HFFc6 (cell line): ENCODE measurements at regions not wholly inside any gene's neighbourhood (a gene's known extent, or its start where the extent isn't known, plus 50 kb on each side); places are given as distances from the start of the nearest gene placed in this dataset.

Experiments used
- DNase-seq: peaks from one replicate; pipeline ENCODE4 v3.0.0-alpha.2; 2018
- H3K27ac Mint-ChIP-seq: 2 replicates; pipeline ENCODE4 v1.8.0; 2020; ENCODE audit warnings: mild to moderate bottlenecking, mixed read lengths
- H3K27me3 Mint-ChIP-seq: 2 replicates; pipeline ENCODE4 v1.8.0; 2021; ENCODE audit warnings: mild to moderate bottlenecking, moderate library complexity, mixed read lengths; ENCODE audit not compliant: insufficient read depth
- H3K36me3 Mint-ChIP-seq: 2 replicates; pipeline ENCODE4 v1.8.0; 2021; ENCODE audit warnings: low read depth, mixed read lengths
- H3K4me1 Mint-ChIP-seq: 2 replicates; pipeline ENCODE4 v1.8.0; 2020; ENCODE audit warnings: low read depth, mixed read lengths
- H3K4me3 Mint-ChIP-seq: 2 replicates; pipeline ENCODE4 v1.8.0; 2020; ENCODE audit warnings: mild to moderate bottlenecking, moderate library complexity, mixed read lengths
- H3K9me3 Mint-ChIP-seq: 2 replicates; pipeline ENCODE4 v1.8.0; 2020; ENCODE audit warnings: mild to moderate bottlenecking, mixed read lengths
- CTCF ChIP-seq: fragments of 200-600 bp; sonication (generic); IDR thresholded peaks from 2 replicates; pipeline ENCODE4 v1.5.0; 2021; ENCODE audit warnings: antibody characterized with exemption, mild to moderate bottlenecking

GRCh38 chr21:35974775-35975174 is 85.6 kb downstream of the SETD4 start:
- no peaks in the 10 kb centered on the region for H3K36me3 Mint-ChIP-seq
- H3K27ac Mint-ChIP-seq: no peak overlapping the region
- peaks cover 9% of the 10 kb centered on the region for H3K9me3 Mint-ChIP-seq
- H3K4me1 Mint-ChIP-seq: no peaks in the 10 kb centered on the region
- H3K4me3 Mint-ChIP-seq: no peak overlapping the region
- DNase-seq: no peak
- TF ChIP-seq CTCF: no peak
- H3K27me3 Mint-ChIP-seq: peaks cover 46% of the 10 kb centered on the region

GRCh38 chr21:35971824-35972223 is 88.5 kb downstream of the SETD4 start:
- Mint-ChIP-seq H3K4me1 (no peaks in the 10 kb centered on the region), H3K9me3 (no peaks in the 10 kb centered on the region), H3K36me3 (no peaks in the 10 kb centered on the region), H3K27me3 (peaks cover 33% of the 10 kb centered on the region), H3K27ac (no peak overlapping the region), H3K4me3 (no peak overlapping the region)
- TF ChIP-seq CTCF: no peak
- DNase-seq: no peak

- no peak overlapping the region for H3K27ac Mint-ChIP-seq
These were observed 91.0 kb downstream of the SETD4 start for GRCh38 chr21:35969281-35969680.

GRCh38 chr21:35968564-35968963 is 91.8 kb downstream of the SETD4 start:
- Mint-ChIP-seq H3K4me3 (no peak overlapping the region), H3K27me3 (peaks cover 31% of the 10 kb centered on the region), H3K36me3 (no peaks in the 10 kb centered on the region), H3K4me1 (no peaks in the 10 kb centered on the region), H3K9me3 (no peaks in the 10 kb centered on the region), H3K27ac (no peak overlapping the region)
- DNase-seq: no peak
- no peak for TF ChIP-seq CTCF

More at GRCh38 chr21:35969281-35969680, 91.0 kb downstream of the SETD4 start:
- H3K36me3 Mint-ChIP-seq: no peaks in the 10 kb centered on the region
- H3K4me1 Mint-ChIP-seq: no peaks in the 10 kb centered on the region
- DNase-seq: no peak
- TF ChIP-seq CTCF: no peak
- peaks cover 27% of the 10 kb centered on the region for H3K27me3 Mint-ChIP-seq
- H3K9me3 Mint-ChIP-seq: no peaks in the 10 kb centered on the region
- no peak overlapping the region for H3K4me3 Mint-ChIP-seq

GRCh38 chr21:35965699-35966098 is 94.6 kb downstream of the SETD4 start:
- H3K27me3 Mint-ChIP-seq: peaks cover 32% of the 10 kb centered on the region
- no peak overlapping the region for H3K4me3 Mint-ChIP-seq
- no peaks in the 10 kb centered on the region for H3K9me3 Mint-ChIP-seq
- DNase-seq: no peak
- no peaks in the 10 kb centered on the region for H3K36me3 Mint-ChIP-seq
- no peaks in the 10 kb centered on the region for H3K4me1 Mint-ChIP-seq
- no peak overlapping the region for H3K27ac Mint-ChIP-seq
- no peak for TF ChIP-seq CTCF

GRCh38 chr21:35963920-35964451 is 96.3 kb downstream of the SETD4 start:
- Mint-ChIP-seq H3K4me3 (no peak overlapping the region), H3K36me3 (no peaks in the 10 kb centered on the region), H3K27ac (no peak overlapping the region), H3K4me1 (no peaks in the 10 kb centered on the region), H3K27me3 (peaks cover 30% of the 10 kb centered on the region), H3K9me3 (no peaks in the 10 kb centered on the region)
- no peak for TF ChIP-seq CTCF
- DNase-seq: peak; percentile 1
